ENCODE measurements at regions not wholly inside any gene's neighbourhood (a gene's known extent, or its start where the extent isn't known, plus 50 kb on each side); places are given as distances from the start of the nearest gene placed in this dataset.

DNA sequence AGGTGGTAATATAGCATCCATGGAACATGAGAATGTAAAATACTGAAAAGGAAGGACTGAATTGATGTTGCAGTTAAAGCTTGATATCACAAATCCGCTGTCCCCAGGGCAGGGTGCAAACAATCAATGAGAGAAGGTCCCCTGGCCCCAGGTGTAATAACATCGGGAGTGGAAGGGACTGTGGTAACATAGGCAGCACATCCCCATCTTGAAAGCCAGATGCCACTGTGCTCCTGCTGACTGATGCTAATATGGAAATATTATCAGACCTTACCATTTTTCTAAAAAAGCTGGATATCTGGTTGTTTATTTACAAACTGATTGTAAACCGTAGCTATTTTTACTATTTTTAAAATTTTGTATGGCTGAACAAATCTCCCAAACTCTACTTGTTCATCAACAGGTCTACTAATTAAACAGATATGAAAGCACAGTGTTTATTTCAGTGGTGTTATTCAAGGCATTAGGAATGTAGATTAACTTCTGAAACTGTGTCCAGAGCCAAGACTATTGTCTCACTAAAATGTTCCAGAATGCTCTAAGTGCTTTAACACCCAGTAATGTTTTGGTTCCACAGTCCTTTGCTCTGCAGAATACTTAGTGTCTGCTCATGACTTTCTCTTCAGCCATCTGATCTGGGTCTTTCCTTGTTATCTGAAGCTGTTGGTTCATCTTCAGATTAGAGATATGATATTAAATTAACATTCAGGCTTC lies 386.0 kb upstream of the RARB start:
- TF ChIP-seq, protein P1, sequence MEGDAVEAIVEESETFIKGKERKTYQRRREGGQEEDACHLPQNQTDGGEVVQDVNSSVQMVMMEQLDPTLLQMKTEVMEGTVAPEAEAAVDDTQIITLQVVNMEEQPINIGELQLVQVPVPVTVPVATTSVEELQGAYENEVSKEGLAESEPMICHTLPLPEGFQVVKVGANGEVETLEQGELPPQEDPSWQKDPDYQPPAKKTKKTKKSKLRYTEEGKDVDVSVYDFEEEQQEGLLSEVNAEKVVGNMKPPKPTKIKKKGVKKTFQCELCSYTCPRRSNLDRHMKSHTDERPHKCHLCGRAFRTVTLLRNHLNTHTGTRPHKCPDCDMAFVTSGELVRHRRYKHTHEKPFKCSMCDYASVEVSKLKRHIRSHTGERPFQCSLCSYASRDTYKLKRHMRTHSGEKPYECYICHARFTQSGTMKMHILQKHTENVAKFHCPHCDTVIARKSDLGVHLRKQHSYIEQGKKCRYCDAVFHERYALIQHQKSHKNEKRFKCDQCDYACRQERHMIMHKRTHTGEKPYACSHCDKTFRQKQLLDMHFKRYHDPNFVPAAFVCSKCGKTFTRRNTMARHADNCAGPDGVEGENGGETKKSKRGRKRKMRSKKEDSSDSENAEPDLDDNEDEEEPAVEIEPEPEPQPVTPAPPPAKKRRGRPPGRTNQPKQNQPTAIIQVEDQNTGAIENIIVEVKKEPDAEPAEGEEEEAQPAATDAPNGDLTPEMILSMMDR (IDR thresholded peaks at IDR 0.05; ENCODE audit: extremely low read depth, low read depth, low read length), result no peak
- no peak overlapping the region for H3K27ac ChIP-seq (ENCODE audit: low read depth, low read length)
- peak; percentile 43 for DNase-seq (ENCODE audit: insufficient read length, low spot score, missing footprints)

DNA sequence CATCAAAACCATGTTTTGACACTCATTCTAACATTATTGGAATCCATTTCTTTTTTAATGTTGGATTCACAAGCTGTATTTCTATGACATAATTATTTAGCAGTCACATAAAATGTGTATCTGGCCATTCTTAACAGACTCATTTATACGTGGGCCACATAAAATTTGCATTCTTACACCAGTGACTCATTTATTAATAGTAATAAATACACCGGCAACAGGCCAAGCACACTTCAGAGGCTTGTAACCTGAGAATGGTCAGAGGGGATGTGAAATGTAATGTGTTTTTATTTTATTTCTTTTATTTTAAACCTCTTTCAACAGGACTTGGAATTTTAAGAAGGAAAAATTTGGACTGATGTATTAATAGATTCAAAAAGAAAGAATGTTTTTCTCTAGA lies 384.9 kb upstream of the RARB start:
- Histone ChIP-seq H3K36me3 (ENCODE audit: insufficient read depth, low read length) (no peaks in the 10 kb centered on the region), H3K27ac (ENCODE audit: low read depth, low read length) (no peak overlapping the region), H4K20me1 (ENCODE audit: insufficient read depth, low read length) (no peaks in the 10 kb centered on the region), H3K9me3 (ENCODE audit: low read depth, low read length) (no peaks in the 10 kb centered on the region), H2AFZ (ENCODE audit: low read length) (no peak overlapping the region), H3K4me3 (ENCODE audit: insufficient read depth, low read length) (no peak overlapping the region), H3K4me2 (ENCODE audit: insufficient read depth, low read length) (no peak overlapping the region), H3K79me2 (ENCODE audit: insufficient read depth, low read length) (no peaks in the 10 kb centered on the region), H3K27me3 (ENCODE audit: insufficient read depth, low read length) (no peaks in the 10 kb centered on the region), H3K4me1 (ENCODE audit: insufficient read depth, low read length) (peaks cover 11% of the 10 kb centered on the region)
- TF ChIP-seq, protein P1 (IDR thresholded peaks at IDR 0.05; ENCODE audit: extremely low read depth, low read depth, low read length), result no peak
- no peak for DNase-seq (ENCODE audit: insufficient read length, low spot score, missing footprints)

More for the DNA sequence above, 386.0 kb upstream of the RARB start:
- no peaks in the 10 kb centered on the region for H4K20me1 ChIP-seq (ENCODE audit: insufficient read depth, low read length)
- no peaks in the 10 kb centered on the region for H3K36me3 ChIP-seq (ENCODE audit: insufficient read depth, low read length)
- H3K79me2 ChIP-seq (ENCODE audit: insufficient read depth, low read length), result no peaks in the 10 kb centered on the region
- no peaks in the 10 kb centered on the region for H3K27me3 ChIP-seq (ENCODE audit: insufficient read depth, low read length)
- H3K4me1 ChIP-seq (ENCODE audit: insufficient read depth, low read length), result peaks cover 18% of the 10 kb centered on the region
- H2AFZ ChIP-seq (ENCODE audit: low read length), result no peak overlapping the region
- H3K9me3 ChIP-seq (ENCODE audit: low read depth, low read length), result no peaks in the 10 kb centered on the region
- no peak overlapping the region for H3K4me3 ChIP-seq (ENCODE audit: insufficient read depth, low read length)
- H3K4me2 ChIP-seq (ENCODE audit: insufficient read depth, low read length), result no peak overlapping the region

DNA sequence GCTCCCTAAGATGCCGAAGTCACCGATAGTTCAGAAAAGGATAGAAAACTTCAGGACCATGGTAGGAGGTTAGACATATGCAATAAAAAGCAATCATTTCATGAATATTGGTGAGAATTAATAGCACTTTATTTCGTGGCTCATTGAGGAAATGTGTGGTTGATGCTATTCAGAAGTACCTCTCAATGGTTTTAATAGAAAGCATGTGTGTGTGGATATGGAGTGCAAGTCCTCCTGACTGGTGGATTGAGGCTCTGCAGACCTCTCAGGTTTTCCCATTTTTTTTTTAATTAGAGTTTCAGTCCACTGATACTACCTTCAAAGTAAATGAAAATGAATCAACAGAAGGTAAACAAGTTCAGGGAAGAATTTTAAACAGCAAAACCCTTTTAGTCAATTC lies 384.3 kb upstream of the RARB start:
- no peaks in the 10 kb centered on the region for H3K36me3 ChIP-seq (ENCODE audit: insufficient read depth, low read length)
- TF ChIP-seq, protein P1 (IDR thresholded peaks at IDR 0.05; ENCODE audit: extremely low read depth, low read depth, low read length), result no peak
- H3K4me3 ChIP-seq (ENCODE audit: insufficient read depth, low read length), result no peak overlapping the region
- no peaks in the 10 kb centered on the region for H4K20me1 ChIP-seq (ENCODE audit: insufficient read depth, low read length)
- H3K4me1 ChIP-seq (ENCODE audit: insufficient read depth, low read length), result peaks cover 5% of the 10 kb centered on the region
- H3K27me3 ChIP-seq (ENCODE audit: insufficient read depth, low read length), result no peaks in the 10 kb centered on the region
- H3K79me2 ChIP-seq (ENCODE audit: insufficient read depth, low read length), result no peaks in the 10 kb centered on the region
- H2AFZ ChIP-seq (ENCODE audit: low read length), result no peak overlapping the region
- no peaks in the 10 kb centered on the region for H3K9me3 ChIP-seq (ENCODE audit: low read depth, low read length)
- H3K4me2 ChIP-seq (ENCODE audit: insufficient read depth, low read length), result no peak overlapping the region
- no peak overlapping the region for H3K27ac ChIP-seq (ENCODE audit: low read depth, low read length)
- DNase-seq (ENCODE audit: insufficient read length, low spot score, missing footprints), result no peak

DNA sequence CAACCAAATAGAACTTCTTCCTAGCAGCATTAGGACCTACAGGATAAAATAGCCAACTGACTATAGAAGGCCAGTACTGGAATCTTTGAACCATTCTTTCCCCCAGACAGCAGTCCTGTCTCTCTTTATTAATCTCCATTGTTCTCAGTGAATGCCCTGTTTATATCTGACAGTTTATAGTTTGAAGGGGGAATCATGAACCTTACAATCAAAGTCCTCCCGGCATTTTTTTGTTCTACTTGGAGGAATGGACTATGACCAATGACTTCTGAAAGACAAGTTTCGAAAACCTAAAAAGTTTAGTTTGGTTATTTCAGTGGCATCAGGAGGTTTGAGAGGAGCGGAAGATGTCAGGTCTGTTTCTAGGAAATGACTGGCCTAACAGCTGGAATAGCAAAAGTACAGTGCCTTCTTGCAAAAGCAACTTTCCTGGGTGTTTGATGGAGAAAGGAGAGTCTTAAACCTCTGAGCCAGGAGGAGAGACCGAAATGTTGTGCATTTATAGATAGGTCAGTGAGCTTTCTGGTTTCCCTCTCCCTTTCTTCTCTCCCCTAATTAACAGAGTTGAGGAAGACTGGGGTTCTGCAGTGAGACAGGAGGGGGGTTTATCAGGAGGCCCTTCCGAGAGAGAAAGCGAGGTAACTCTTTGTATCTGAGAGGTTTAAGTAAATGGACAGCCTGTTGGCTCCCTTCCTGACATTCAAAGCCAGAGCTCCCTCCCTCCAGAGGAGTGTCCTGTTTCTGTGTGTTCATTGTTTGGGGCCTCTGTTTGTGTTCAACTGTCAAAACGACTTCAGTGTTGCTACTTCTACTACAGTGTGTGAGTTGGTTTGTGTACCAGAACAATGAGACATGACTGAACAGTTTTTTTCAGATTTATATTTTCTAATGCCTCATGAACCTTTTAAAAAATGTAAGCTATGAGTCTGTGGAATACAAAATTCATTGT lies 383.0 kb upstream of the RARB start:
- no peaks in the 10 kb centered on the region for H3K79me2 ChIP-seq (ENCODE audit: insufficient read depth, low read length)
- peaks cover 3% of the 10 kb centered on the region for H3K4me1 ChIP-seq (ENCODE audit: insufficient read depth, low read length)
- no peak overlapping the region for H3K27ac ChIP-seq (ENCODE audit: low read depth, low read length)
- H3K27me3 ChIP-seq (ENCODE audit: insufficient read depth, low read length), result no peaks in the 10 kb centered on the region
- H4K20me1 ChIP-seq (ENCODE audit: insufficient read depth, low read length), result no peaks in the 10 kb centered on the region
- H3K4me3 ChIP-seq (ENCODE audit: insufficient read depth, low read length), result no peak overlapping the region
- TF ChIP-seq, protein P1 (IDR thresholded peaks at IDR 0.05; ENCODE audit: extremely low read depth, low read depth, low read length), result no peak
- H3K4me2 ChIP-seq (ENCODE audit: insufficient read depth, low read length), result no peak overlapping the region
- H3K36me3 ChIP-seq (ENCODE audit: insufficient read depth, low read length), result no peaks in the 10 kb centered on the region
- peak overlapping the region; percentile 39 for H2AFZ ChIP-seq (ENCODE audit: low read length)
- DNase-seq (ENCODE audit: insufficient read length, low spot score, missing footprints), result no peak
- H3K9me3 ChIP-seq (ENCODE audit: low read depth, low read length), result no peaks in the 10 kb centered on the region
